Stimulated activated CD4-positive, alpha-beta T cell treated with anti-CD3 and anti-CD28 coated beads, TNF-alpha, amount 100 ng/mL, for 4 hours (primary cell): ENCODE measurements at regions not wholly inside any gene's neighbourhood (a gene's known extent, or its start where the extent isn't known, plus 50 kb on each side); places are given as distances from the start of the nearest gene placed in this dataset.

ENCODE experiments used
- DNase-seq, 3 experiments: peaks; one replicate each; pipeline ENCODE4 v3.0.0-alpha.2; 2020; ENCODE audit warnings: low read depth in 3 of 3

GRCh38 chrY:14139521-14139920 lies 83.5 kb downstream of the VCY1B start:
- DNase-seq = no peak

- DNase-seq = no peak
Observed at GRCh38 chrY:14145614-14146013, 89.6 kb downstream of the VCY1B start.

- no peak for DNase-seq
Observed at GRCh38 chrY:14182776-14183175, 126.7 kb downstream of the VCY1B start.

- DNase-seq = no peak
Observed at GRCh38 chrY:14222014-14222413, 166.0 kb downstream of the VCY1B start.

GRCh38 chrY:14231703-14232102 lies 175.7 kb downstream of the VCY1B start:
- no peak for DNase-seq

- no peak for DNase-seq
Observed at GRCh38 chrY:14235070-14235469, 179.0 kb downstream of the VCY1B start.

- no peak for DNase-seq
Observed at GRCh38 chrY:14238277-14238676, 182.2 kb downstream of the VCY1B start.

- DNase-seq = no peak
Observed at GRCh38 chrY:14246948-14247347, 190.9 kb downstream of the VCY1B start.

GRCh38 chrY:14248878-14249576 lies 193.0 kb downstream of the VCY1B start:
- no peak for DNase-seq

GRCh38 chrY:14255965-14256816 lies 200.2 kb downstream of the VCY1B start:
- DNase-seq = no peak

GRCh38 chrY:14256817-14257168 lies 200.8 kb downstream of the VCY1B start:
- DNase-seq = no peak

GRCh38 chrY:14277029-14277428 lies 221.0 kb downstream of the VCY1B start:
- no peak for DNase-seq

GRCh38 chrY:14290656-14291375 lies 233.5 kb upstream of the NLGN4Y start:
- no peak for DNase-seq

GRCh38 chrY:14292382-14292781 lies 231.9 kb upstream of the NLGN4Y start:
- no peak for DNase-seq

GRCh38 chrY:14300775-14301174 lies 223.6 kb upstream of the NLGN4Y start:
- DNase-seq = no peak

GRCh38 chrY:14301552-14301951 lies 222.8 kb upstream of the NLGN4Y start:
- no peak for DNase-seq

GRCh38 chrY:14328677-14329345 lies 195.5 kb upstream of the NLGN4Y start:
- DNase-seq = no peak

- no peak for DNase-seq
Observed at GRCh38 chrY:14330362-14330761, 194.0 kb upstream of the NLGN4Y start.

GRCh38 chrY:14339524-14339923 lies 184.8 kb upstream of the NLGN4Y start:
- DNase-seq = no peak

GRCh38 chrY:14340459-14341143 lies 183.7 kb upstream of the NLGN4Y start:
- DNase-seq = peak in 1 of 3 experiments; percentile 12

- DNase-seq = no peak
Observed at GRCh38 chrY:14344648-14345333, 179.5 kb upstream of the NLGN4Y start.
